ENCODE measurements at regions not wholly inside any gene's neighbourhood (a gene's known extent, or its start where the extent isn't known, plus 50 kb on each side); places are given as distances from the start of the nearest gene placed in this dataset.

DNA sequence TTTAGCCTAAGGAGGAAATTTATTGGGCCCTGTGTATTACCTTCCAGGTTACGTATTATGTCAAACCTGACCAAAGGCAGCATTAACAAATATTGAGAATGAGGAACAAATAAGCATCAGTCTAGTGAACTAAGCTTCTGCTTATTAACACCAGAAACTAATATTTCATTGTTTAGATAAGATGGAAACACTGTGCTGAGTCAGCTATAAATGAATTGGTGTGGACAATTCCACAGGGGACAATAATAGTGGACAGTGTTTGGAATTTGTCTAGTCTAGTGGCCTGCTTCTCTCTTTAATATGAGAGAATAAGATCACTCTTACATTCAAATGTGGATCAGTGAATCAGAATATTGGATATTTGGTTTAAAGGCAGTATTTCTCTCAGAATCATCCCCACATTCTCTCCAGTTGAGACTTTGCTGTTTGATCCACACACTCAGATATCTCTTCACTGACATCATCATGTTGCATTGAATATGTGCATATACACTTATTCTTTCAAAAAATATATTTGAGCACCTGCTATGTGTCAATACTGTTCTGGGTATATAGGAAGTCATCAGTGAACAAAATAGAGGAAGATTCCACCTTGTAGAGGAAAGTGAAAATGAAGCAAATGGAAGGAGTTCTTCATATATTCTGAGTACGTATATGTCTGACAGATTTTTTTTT is 136.3 kb downstream of the DIO2 start:
- ChIA-PET POLR2A (no interaction called here), CTCF (no interaction called here), RAD21 (ENCODE audit: low non-redundant PET in 1 of 2, low total read pairs in 2 of 2, uncharacterized antibody in 2 of 2, unreplicated experiment in 2 of 2) (no interaction called here)
- Histone ChIP-seq H3K9me3 (ENCODE audit: control insufficient read depth in 1 of 2, insufficient read depth in 1 of 2, low read depth in 1 of 2, low read length in 2 of 2) (peaks cover 7 to 10% of the 10 kb centered on the region in 2 experiments; a peak in 2 of 4 replicates), H2AFZ (ENCODE audit: low read depth, low read length, poor library complexity, severe bottlenecking) (no peak overlapping the region), H3K9me2 (ENCODE audit: insufficient read depth) (no peaks in the 10 kb centered on the region), H4K20me1 (ENCODE audit: insufficient read depth) (no peaks in the 10 kb centered on the region; the same call in 1 of the 2 replicates), H3K4me2 (ENCODE audit: low read length) (no peak overlapping the region), H3K27me3 (ENCODE audit: insufficient read depth, low read length) (no peaks in the 10 kb centered on the region), H3K27ac (ENCODE audit: low read depth, low read length) (no peak overlapping the region), H3K4me3 (replicated peaks in 1 of 2; ENCODE audit: low read depth in 1 of 2, low read length in 2 of 2) (no peak overlapping the region), H3K9ac (ENCODE audit: low read length) (no peak overlapping the region), H3K36me3 (ENCODE audit: control insufficient read depth in 1 of 2, insufficient read depth in 2 of 2, low read length in 2 of 2) (no peaks in the 10 kb centered on the region), H3K79me2 (ENCODE audit: insufficient read depth, low read length) (no peaks in the 10 kb centered on the region), H3K4me1 (ENCODE audit: control insufficient read depth in 1 of 2, insufficient read depth in 2 of 2, low read length in 2 of 2) (no peaks in the 10 kb centered on the region)
- intact Hi-C loops (cut with micrococcal nuclease), result no loop called here
- no peak for DNase-seq (ENCODE audit: low read depth, low spot score)
- no TSS peak for BruUV-seq (replicated peaks)
- no peak for ATAC-seq
- TF ChIP-seq RAD21 (IDR thresholded peaks at IDR 0.05; ENCODE audit: low read depth), result no peak
- TF ChIP-seq, protein P1, sequence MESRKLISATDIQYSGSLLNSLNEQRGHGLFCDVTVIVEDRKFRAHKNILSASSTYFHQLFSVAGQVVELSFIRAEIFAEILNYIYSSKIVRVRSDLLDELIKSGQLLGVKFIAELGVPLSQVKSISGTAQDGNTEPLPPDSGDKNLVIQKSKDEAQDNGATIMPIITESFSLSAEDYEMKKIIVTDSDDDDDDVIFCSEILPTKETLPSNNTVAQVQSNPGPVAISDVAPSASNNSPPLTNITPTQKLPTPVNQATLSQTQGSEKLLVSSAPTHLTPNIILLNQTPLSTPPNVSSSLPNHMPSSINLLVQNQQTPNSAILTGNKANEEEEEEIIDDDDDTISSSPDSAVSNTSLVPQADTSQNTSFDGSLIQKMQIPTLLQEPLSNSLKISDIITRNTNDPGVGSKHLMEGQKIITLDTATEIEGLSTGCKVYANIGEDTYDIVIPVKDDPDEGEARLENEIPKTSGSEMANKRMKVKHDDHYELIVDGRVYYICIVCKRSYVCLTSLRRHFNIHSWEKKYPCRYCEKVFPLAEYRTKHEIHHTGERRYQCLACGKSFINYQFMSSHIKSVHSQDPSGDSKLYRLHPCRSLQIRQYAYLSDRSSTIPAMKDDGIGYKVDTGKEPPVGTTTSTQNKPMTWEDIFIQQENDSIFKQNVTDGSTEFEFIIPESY (IDR thresholded peaks at IDR 0.05; ENCODE audit: extremely low read depth, insufficient replicate concordance, low read length), result no peak
- TF ChIP-seq JUND (IDR thresholded peaks at IDR 0.05), result no peak
- TF ChIP-seq TCF7L2 (IDR thresholded peaks at IDR 0.05; ENCODE audit: borderline replicate concordance, extremely low read depth, insufficient read depth, insufficient read length), result no peak
- no peak for TF ChIP-seq CEBPB (IDR thresholded peaks at IDR 0.05; ENCODE audit: low read depth)
- no peak for TF ChIP-seq ZNF274 (IDR thresholded peaks at IDR 0.05; ENCODE audit: low read depth, low read length)
- TF ChIP-seq, protein P2, sequence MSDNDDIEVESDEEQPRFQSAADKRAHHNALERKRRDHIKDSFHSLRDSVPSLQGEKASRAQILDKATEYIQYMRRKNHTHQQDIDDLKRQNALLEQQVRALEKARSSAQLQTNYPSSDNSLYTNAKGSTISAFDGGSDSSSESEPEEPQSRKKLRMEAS (IDR thresholded peaks at IDR 0.05), result no peak
- TF ChIP-seq ZFX (IDR thresholded peaks at IDR 0.05), result no peak
- TF ChIP-seq, protein P3, sequence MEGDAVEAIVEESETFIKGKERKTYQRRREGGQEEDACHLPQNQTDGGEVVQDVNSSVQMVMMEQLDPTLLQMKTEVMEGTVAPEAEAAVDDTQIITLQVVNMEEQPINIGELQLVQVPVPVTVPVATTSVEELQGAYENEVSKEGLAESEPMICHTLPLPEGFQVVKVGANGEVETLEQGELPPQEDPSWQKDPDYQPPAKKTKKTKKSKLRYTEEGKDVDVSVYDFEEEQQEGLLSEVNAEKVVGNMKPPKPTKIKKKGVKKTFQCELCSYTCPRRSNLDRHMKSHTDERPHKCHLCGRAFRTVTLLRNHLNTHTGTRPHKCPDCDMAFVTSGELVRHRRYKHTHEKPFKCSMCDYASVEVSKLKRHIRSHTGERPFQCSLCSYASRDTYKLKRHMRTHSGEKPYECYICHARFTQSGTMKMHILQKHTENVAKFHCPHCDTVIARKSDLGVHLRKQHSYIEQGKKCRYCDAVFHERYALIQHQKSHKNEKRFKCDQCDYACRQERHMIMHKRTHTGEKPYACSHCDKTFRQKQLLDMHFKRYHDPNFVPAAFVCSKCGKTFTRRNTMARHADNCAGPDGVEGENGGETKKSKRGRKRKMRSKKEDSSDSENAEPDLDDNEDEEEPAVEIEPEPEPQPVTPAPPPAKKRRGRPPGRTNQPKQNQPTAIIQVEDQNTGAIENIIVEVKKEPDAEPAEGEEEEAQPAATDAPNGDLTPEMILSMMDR (IDR thresholded peaks at IDR 0.05 in 2 of 3, conservative IDR thresholded peaks at IDR 0.05 in 1 of 3; ENCODE audit: borderline replicate concordance in 1 of 3, insufficient read depth in 1 of 3, low read depth in 2 of 3, low read length in 2 of 3), result no peak
- TF ChIP-seq POLR2A (IDR thresholded peaks at IDR 0.05; ENCODE audit: borderline replicate concordance, extremely low read depth, insufficient read depth, insufficient read length), result no peak

Measured in HCT116 (cell line).